ENCODE measurements at regions not wholly inside any gene's neighbourhood (a gene's known extent, or its start where the extent isn't known, plus 50 kb on each side); places are given as distances from the start of the nearest gene placed in this dataset.

DNA sequence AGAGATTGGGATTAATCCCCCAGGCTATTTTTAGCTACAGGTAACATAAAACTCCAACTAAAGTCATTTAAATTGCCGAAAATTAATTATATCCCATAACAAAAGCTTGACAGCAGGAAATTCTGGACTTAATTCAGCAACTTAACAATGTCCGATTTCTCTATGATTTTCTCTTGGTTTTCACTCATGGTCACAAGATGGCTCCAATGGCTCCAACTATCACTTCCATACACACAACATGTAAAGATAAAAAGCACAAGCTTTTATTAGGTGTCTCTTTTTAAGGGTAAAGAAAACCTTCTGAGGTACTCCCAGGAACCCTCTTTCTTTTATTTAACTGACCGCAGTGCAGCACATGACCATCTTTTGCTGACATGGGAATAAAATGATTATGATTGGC lies 363.5 kb upstream of the PTBP2 start (continued):
- TF ChIP-seq, protein P1, sequence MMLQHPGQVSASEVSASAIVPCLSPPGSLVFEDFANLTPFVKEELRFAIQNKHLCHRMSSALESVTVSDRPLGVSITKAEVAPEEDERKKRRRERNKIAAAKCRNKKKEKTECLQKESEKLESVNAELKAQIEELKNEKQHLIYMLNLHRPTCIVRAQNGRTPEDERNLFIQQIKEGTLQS (IDR thresholded peaks at IDR 0.05) = no peak

DNA sequence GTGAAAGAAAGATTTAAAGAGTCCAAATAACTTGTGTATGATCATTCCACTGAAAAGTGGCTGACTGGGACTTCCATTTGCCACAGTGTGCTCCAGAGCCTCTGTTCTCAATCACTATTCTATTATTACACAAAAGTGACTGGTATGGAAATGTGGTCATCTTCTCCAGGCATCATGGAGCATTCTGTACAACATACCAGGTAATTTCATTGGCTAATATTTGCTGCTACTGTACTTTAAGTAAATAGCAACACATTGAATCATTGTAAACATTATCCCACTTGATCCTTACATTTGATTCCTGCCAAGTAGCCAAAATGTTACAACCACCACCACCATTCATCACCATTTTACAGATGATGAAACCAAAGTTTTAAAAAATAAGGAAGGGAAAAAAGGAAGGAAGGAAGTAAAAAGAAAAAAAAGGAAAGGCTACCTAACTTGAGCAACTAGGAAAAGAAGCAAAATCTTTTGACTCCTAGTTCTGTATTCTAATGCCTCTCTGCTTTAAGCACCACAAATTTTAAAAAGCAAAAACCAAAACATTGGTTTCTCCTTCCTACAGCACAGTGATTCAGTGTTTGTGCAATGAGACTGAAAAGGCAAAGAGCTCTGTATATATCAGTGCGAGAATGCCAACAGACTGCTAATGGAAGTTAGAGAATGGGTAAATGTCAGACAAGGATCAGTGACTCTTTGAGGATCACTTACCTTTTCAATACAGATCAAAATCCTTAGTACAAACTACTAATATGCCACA lies 361.4 kb upstream of the PTBP2 start:
- no peak for TF ChIP-seq FOXA2 (IDR thresholded peaks at IDR 0.05)
- TF ChIP-seq NR2F2 (IDR thresholded peaks at IDR 0.05) = no peak
- no peak for TF ChIP-seq RAD21 (IDR thresholded peaks at IDR 0.05)
- no peak for TF ChIP-seq HNF4G (IDR thresholded peaks at IDR 0.05)
- no peak for TF ChIP-seq EGR1 (IDR thresholded peaks at IDR 0.05; ENCODE audit: low read depth in 2 of 2)
- TF ChIP-seq HNF4A (conservative IDR thresholded peaks at IDR 0.05) = no peak
- TF ChIP-seq, protein P1 (IDR thresholded peaks at IDR 0.05) = no peak
- TF ChIP-seq, protein P2, sequence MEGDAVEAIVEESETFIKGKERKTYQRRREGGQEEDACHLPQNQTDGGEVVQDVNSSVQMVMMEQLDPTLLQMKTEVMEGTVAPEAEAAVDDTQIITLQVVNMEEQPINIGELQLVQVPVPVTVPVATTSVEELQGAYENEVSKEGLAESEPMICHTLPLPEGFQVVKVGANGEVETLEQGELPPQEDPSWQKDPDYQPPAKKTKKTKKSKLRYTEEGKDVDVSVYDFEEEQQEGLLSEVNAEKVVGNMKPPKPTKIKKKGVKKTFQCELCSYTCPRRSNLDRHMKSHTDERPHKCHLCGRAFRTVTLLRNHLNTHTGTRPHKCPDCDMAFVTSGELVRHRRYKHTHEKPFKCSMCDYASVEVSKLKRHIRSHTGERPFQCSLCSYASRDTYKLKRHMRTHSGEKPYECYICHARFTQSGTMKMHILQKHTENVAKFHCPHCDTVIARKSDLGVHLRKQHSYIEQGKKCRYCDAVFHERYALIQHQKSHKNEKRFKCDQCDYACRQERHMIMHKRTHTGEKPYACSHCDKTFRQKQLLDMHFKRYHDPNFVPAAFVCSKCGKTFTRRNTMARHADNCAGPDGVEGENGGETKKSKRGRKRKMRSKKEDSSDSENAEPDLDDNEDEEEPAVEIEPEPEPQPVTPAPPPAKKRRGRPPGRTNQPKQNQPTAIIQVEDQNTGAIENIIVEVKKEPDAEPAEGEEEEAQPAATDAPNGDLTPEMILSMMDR (IDR thresholded peaks at IDR 0.05; ENCODE audit: low read depth, low read length, missing input control) = no peak
- TF ChIP-seq, protein P3, sequence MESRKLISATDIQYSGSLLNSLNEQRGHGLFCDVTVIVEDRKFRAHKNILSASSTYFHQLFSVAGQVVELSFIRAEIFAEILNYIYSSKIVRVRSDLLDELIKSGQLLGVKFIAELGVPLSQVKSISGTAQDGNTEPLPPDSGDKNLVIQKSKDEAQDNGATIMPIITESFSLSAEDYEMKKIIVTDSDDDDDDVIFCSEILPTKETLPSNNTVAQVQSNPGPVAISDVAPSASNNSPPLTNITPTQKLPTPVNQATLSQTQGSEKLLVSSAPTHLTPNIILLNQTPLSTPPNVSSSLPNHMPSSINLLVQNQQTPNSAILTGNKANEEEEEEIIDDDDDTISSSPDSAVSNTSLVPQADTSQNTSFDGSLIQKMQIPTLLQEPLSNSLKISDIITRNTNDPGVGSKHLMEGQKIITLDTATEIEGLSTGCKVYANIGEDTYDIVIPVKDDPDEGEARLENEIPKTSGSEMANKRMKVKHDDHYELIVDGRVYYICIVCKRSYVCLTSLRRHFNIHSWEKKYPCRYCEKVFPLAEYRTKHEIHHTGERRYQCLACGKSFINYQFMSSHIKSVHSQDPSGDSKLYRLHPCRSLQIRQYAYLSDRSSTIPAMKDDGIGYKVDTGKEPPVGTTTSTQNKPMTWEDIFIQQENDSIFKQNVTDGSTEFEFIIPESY (IDR thresholded peaks at IDR 0.05) = no peak
- TF ChIP-seq, protein P4, sequence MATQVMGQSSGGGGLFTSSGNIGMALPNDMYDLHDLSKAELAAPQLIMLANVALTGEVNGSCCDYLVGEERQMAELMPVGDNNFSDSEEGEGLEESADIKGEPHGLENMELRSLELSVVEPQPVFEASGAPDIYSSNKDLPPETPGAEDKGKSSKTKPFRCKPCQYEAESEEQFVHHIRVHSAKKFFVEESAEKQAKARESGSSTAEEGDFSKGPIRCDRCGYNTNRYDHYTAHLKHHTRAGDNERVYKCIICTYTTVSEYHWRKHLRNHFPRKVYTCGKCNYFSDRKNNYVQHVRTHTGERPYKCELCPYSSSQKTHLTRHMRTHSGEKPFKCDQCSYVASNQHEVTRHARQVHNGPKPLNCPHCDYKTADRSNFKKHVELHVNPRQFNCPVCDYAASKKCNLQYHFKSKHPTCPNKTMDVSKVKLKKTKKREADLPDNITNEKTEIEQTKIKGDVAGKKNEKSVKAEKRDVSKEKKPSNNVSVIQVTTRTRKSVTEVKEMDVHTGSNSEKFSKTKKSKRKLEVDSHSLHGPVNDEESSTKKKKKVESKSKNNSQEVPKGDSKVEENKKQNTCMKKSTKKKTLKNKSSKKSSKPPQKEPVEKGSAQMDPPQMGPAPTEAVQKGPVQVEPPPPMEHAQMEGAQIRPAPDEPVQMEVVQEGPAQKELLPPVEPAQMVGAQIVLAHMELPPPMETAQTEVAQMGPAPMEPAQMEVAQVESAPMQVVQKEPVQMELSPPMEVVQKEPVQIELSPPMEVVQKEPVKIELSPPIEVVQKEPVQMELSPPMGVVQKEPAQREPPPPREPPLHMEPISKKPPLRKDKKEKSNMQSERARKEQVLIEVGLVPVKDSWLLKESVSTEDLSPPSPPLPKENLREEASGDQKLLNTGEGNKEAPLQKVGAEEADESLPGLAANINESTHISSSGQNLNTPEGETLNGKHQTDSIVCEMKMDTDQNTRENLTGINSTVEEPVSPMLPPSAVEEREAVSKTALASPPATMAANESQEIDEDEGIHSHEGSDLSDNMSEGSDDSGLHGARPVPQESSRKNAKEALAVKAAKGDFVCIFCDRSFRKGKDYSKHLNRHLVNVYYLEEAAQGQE (IDR thresholded peaks at IDR 0.05) = no peak
- no peak for TF ChIP-seq FOXA1 (IDR thresholded peaks at IDR 0.05)
- TF ChIP-seq SP1 (IDR thresholded peaks at IDR 0.05) = no peak
- no peak for TF ChIP-seq YY1 (IDR thresholded peaks at IDR 0.05)
- TF ChIP-seq GABPA (IDR thresholded peaks at IDR 0.05 in 1 of 2, conservative IDR thresholded peaks at IDR 0.05 in 1 of 2) = no peak
- TF ChIP-seq, protein P5, sequence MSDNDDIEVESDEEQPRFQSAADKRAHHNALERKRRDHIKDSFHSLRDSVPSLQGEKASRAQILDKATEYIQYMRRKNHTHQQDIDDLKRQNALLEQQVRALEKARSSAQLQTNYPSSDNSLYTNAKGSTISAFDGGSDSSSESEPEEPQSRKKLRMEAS (IDR thresholded peaks at IDR 0.05) = no peak
- no peaks in the 10 kb centered on the region for H3K9me3 ChIP-seq (ENCODE audit: control insufficient read depth in 4 of 4, low read length in 3 of 4)
- WGBS = 93% methylated on average over 1 of the region's 1 CpG
- H3K27ac ChIP-seq (ENCODE audit: low read depth in 1 of 2, low read length in 2 of 2) = no peak overlapping the region
- DNase-seq (ENCODE audit: low spot score) = no peak
- H3K4me3 ChIP-seq (ENCODE audit: low read depth in 1 of 3, low read length in 3 of 3) = no peak overlapping the region
- no peaks in the 10 kb centered on the region for H3K27me3 ChIP-seq (ENCODE audit: control insufficient read depth in 4 of 4, insufficient read depth in 4 of 4, low read length in 3 of 4)
- H3K4me1 ChIP-seq (ENCODE audit: control insufficient read depth in 4 of 4, insufficient read depth in 4 of 4, low read length in 3 of 4) = no peaks in the 10 kb centered on the region
- H3K36me3 ChIP-seq (ENCODE audit: control insufficient read depth in 4 of 4, insufficient read depth in 3 of 4, low read depth in 1 of 4, low read length in 3 of 4) = no peaks in the 10 kb centered on the region
- H3K9ac ChIP-seq (ENCODE audit: low read depth in 1 of 2, low read length in 2 of 2) = no peak overlapping the region

Data from liver (tissue), 8 donors.